ENCODE measurements at regions not wholly inside any gene's neighbourhood (a gene's known extent, or its start where the extent isn't known, plus 50 kb on each side); places are given as distances from the start of the nearest gene placed in this dataset.

DNA sequence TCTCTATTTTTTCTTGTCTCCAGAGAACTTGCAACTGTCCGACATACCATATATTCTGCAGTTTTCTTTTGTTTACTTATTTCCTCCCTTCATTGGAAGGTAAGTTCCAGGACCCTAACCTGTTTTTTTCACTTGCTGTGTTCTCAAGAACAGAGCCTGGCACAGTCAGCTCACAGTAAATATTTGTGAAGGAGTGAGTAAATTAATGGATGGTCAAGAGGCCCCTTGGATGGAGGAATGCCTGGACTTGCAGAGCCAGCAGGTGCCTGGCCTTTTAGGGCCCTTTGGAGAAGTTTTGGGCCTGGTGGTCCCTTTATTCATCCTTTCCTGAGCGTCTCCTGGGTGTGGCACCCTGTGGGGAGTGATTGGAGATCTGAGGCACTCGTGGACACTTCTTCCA lies 182.1 kb upstream of the POU3F1 start:
- TF ChIP-seq, protein P1, sequence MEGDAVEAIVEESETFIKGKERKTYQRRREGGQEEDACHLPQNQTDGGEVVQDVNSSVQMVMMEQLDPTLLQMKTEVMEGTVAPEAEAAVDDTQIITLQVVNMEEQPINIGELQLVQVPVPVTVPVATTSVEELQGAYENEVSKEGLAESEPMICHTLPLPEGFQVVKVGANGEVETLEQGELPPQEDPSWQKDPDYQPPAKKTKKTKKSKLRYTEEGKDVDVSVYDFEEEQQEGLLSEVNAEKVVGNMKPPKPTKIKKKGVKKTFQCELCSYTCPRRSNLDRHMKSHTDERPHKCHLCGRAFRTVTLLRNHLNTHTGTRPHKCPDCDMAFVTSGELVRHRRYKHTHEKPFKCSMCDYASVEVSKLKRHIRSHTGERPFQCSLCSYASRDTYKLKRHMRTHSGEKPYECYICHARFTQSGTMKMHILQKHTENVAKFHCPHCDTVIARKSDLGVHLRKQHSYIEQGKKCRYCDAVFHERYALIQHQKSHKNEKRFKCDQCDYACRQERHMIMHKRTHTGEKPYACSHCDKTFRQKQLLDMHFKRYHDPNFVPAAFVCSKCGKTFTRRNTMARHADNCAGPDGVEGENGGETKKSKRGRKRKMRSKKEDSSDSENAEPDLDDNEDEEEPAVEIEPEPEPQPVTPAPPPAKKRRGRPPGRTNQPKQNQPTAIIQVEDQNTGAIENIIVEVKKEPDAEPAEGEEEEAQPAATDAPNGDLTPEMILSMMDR (IDR thresholded peaks at IDR 0.05), result no peak
- no peak for TF ChIP-seq POLR2AphosphoS5 (IDR thresholded peaks at IDR 0.05)

Data from breast epithelium (tissue), 3 donors.